ENCODE measurements at regions not wholly inside any gene's neighbourhood (a gene's known extent, or its start where the extent isn't known, plus 50 kb on each side); places are given as distances from the start of the nearest gene placed in this dataset.

- dilution Hi-C loops (cut with MboI; ENCODE audit: extremely low pct_ligation_motif_present, low sequenced_read_pairs): no loop called here
- Histone ChIP-seq H3K27ac (ENCODE audit: control insufficient read depth, insufficient read depth, low read length) (no peak overlapping the region), H3K4me3 (ENCODE audit: control insufficient read depth in 2 of 3, extremely low read depth in 1 of 3, insufficient read depth in 2 of 3, low read depth in 1 of 3, low read length in 3 of 3) (no peak overlapping the region), H2AFZ (ENCODE audit: control insufficient read depth, low read length) (no peak overlapping the region), H3K9me1 (ENCODE audit: control insufficient read depth, extremely low read depth, insufficient read depth, low read length) (no peaks in the 10 kb centered on the region), H3K4me1 (ENCODE audit: control insufficient read depth, extremely low read depth, insufficient read depth, low read length) (no peaks in the 10 kb centered on the region), H3K36me3 (ENCODE audit: control insufficient read depth in 2 of 2, extremely low read depth in 1 of 2, insufficient read depth in 2 of 2, low read length in 2 of 2) (no peaks in the 10 kb centered on the region), H3K27me3 (ENCODE audit: control insufficient read depth, extremely low read depth, insufficient read depth, low read length) (peaks cover 5% of the 10 kb centered on the region), H3K79me2 (ENCODE audit: control insufficient read depth, insufficient read depth, low read length) (no peaks in the 10 kb centered on the region), H3K9ac (ENCODE audit: control insufficient read depth, extremely low read depth, insufficient read depth, low read length) (no peak overlapping the region), H3K4me2 (ENCODE audit: control insufficient read depth, extremely low read depth, insufficient read depth, low read depth, low read length) (no peak overlapping the region), H4K20me1 (ENCODE audit: control insufficient read depth, extremely low read depth, insufficient read depth, low read length) (no peaks in the 10 kb centered on the region), H3K9me3 (ENCODE audit: control insufficient read depth, low read depth, low read length) (no peaks in the 10 kb centered on the region)
- no peak for FAIRE-seq
- TF ChIP-seq EZH2 (IDR thresholded peaks at IDR 0.05; ENCODE audit: low read length): no peak
- TF ChIP-seq CTCF (optimal IDR thresholded peaks at IDR 0.05 in 1 of 3, IDR thresholded peaks at IDR 0.05 in 1 of 3, conservative IDR thresholded peaks at IDR 0.05 in 1 of 3; ENCODE audit: extremely low read depth in 1 of 3, insufficient read depth in 2 of 3, low read length in 3 of 3): no peak
- no peak for DNase-seq (ENCODE audit: low read depth, low spot score)
Observed at GRCh38 chr2:239694487-239694886, 293.7 kb upstream of the HDAC4 start.

GRCh38 chr2:239693761-239694415, 293.1 kb upstream of the HDAC4 start:
- Histone ChIP-seq H4K20me1 (ENCODE audit: control insufficient read depth, extremely low read depth, insufficient read depth, low read length) (no peaks in the 10 kb centered on the region), H3K4me2 (ENCODE audit: control insufficient read depth, extremely low read depth, insufficient read depth, low read depth, low read length) (no peak overlapping the region), H3K4me3 (ENCODE audit: control insufficient read depth in 2 of 3, extremely low read depth in 1 of 3, insufficient read depth in 2 of 3, low read depth in 1 of 3, low read length in 3 of 3) (no peak overlapping the region), H3K27ac (ENCODE audit: control insufficient read depth, insufficient read depth, low read length) (no peak overlapping the region), H3K27me3 (ENCODE audit: control insufficient read depth, extremely low read depth, insufficient read depth, low read length) (peaks cover 5% of the 10 kb centered on the region), H3K36me3 (ENCODE audit: control insufficient read depth in 2 of 2, extremely low read depth in 1 of 2, insufficient read depth in 2 of 2, low read length in 2 of 2) (no peaks in the 10 kb centered on the region), H3K79me2 (ENCODE audit: control insufficient read depth, insufficient read depth, low read length) (no peaks in the 10 kb centered on the region), H2AFZ (ENCODE audit: control insufficient read depth, low read length) (no peak overlapping the region), H3K9me1 (ENCODE audit: control insufficient read depth, extremely low read depth, insufficient read depth, low read length) (no peaks in the 10 kb centered on the region), H3K9me3 (ENCODE audit: control insufficient read depth, low read depth, low read length) (no peaks in the 10 kb centered on the region), H3K4me1 (ENCODE audit: control insufficient read depth, extremely low read depth, insufficient read depth, low read length) (no peaks in the 10 kb centered on the region), H3K9ac (ENCODE audit: control insufficient read depth, extremely low read depth, insufficient read depth, low read length) (no peak overlapping the region)
- FAIRE-seq: no peak
- TF ChIP-seq EZH2 (IDR thresholded peaks at IDR 0.05; ENCODE audit: low read length) (no peak), CTCF (optimal IDR thresholded peaks at IDR 0.05 in 1 of 3, IDR thresholded peaks at IDR 0.05 in 1 of 3, conservative IDR thresholded peaks at IDR 0.05 in 1 of 3; ENCODE audit: extremely low read depth in 1 of 3, insufficient read depth in 2 of 3, low read length in 3 of 3) (no peak)
- dilution Hi-C loops (cut with MboI; ENCODE audit: extremely low pct_ligation_motif_present, low sequenced_read_pairs): no loop called here
- no peak for DNase-seq (ENCODE audit: low read depth, low spot score)

Measured in keratinocyte (primary cell).